HG03565 (cell line): ENCODE measurements at regions not wholly inside any gene's neighbourhood (a gene's known extent, or its start where the extent isn't known, plus 50 kb on each side); places are given as distances from the start of the nearest gene placed in this dataset.

ENCODE experiments used
- ATAC-seq: cut with Tn5 transposase; IDR thresholded peaks from one replicate; pipeline ENCODE4 v1.9.1; 2021; ENCODE audit warnings: mild to moderate bottlenecking, moderate library complexity; ENCODE audit not compliant: unreplicated experiment

DNA sequence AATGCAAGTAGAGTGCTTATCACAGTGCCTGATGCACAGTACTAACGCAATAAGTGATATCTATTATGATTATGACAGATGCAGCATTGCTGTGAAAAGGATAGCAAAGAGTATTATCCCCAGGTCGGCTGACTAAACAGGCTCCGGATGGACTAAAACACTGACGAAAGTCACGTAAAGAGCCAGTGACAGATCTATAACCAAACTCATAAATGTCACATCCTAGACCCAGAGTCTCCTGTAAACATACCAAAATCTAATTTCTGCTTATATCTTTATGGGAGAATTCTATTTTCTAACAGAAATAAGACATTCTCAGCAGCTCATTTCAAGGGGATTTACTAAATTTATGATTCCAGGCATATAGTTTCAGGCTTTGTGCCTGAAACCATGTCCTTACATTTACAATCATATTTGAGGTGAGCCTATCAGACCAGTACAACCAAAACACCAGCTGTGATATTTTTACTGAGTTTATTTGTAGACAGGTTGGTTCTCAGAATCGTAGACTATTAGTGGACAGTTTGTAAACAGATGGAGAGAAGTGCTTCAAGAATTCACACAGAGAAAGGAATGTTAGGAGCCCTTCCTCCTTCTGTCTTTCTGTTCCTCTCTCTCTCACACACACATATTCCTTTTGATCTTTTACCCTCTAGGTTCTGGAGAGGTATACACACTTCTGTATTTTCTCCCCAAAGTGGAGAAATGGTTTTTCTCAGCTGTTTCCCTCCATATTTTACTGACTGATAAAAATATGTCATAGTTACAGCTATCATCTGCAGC is 52.4 kb upstream of the WDR26 start:
- ATAC-seq, result no peak

DNA sequence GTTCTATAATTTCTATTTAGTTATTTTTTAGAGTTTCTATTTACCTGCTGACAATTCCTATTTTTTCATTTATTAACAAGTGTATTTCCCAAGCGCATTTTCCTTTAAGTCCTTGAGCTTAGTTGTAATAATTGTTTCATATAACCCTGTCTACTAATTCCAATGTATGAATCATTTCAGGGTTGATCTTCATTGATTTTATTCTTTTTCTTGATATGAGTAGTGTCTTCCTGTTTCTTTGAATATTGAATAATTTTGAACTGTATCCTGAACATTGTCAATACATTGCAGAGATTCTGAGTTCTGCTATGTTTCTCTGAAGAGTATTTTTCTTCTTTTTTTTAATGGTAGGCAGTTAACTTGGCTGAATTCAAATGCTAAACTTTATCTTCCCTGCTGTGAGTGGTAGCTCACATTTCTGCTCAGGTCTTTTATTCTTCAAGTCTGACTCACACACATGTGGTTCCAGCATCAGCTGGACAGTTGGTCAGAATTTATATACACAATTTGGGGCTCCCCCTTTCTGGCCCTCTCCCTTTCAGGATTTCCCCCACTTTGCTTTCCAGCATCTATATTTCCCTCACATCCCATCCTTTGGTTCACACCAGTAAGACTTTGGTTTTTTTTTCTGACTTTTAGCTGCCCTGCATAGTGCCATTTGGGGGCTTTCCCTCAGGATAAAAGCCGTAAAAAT is 54.4 kb upstream of the WDR26 start:
- ATAC-seq, result peak; percentile 50

- ATAC-seq, result no peak
Measured at GRCh38 chr1:224489534-224490365, 55.2 kb upstream of the WDR26 start.

DNA sequence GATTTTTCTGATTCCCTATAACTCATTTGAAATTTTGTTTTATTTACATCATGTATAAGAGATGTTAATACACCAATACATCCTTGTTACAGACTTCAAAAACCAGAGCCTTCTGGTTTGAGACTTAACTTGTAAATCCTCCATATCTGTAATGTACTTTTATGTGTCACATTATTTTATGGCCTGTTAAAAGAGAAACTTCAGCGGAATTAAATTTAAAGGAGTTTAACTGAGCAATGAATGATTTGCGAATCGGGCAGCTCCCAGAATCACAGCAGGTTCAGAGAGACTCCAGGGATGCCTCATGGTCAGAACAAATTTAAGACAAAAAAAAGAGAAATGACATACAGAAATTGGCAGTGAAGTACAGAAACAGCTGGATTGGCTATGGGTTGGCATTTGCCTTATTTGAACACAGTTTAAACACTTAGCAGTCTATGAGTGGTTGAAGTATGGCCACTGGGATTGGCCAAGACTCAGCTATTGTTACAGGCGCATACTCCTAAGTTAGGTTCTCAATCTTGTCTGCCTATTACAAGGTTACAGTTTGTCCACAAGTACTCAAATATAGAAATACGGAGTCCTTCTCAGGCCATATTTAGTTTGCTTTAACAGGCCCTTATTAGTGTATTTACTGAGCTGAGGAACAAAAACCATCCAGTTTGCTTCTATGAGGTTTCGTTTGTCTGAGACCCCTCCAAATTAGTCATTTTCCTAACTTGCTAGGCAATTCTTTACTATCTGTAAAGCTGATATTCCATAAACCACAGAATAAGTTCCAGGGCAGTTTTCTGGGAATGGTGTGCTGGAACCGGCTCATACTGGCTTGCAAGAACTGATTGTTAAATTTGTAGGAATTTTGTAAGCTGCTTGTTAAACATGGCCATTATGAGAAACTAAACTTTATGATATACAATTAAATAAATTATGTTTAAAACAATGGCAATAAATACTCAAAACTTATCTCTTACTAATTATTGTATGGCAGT is 56.2 kb upstream of the WDR26 start:
- ATAC-seq, result no peak

DNA sequence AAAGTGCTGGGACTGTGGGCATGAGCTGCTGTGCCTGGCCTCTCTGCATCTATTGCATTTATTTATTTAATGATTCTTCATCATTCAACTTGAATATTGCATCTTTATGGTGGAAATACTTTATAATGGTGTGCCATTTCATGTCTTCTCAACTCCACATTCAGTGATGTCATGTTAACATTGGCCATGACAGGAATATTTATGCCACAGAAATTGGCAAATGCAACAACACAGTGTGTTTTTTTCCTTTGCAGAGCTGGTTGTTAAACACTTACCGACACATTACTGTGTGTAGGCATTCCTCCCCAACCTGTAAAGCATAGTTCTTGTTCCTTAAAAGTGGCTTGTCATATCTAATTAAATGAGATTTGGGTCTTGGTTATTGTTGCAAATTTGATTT is 57.4 kb upstream of the WDR26 start:
- ATAC-seq, result no peak

DNA sequence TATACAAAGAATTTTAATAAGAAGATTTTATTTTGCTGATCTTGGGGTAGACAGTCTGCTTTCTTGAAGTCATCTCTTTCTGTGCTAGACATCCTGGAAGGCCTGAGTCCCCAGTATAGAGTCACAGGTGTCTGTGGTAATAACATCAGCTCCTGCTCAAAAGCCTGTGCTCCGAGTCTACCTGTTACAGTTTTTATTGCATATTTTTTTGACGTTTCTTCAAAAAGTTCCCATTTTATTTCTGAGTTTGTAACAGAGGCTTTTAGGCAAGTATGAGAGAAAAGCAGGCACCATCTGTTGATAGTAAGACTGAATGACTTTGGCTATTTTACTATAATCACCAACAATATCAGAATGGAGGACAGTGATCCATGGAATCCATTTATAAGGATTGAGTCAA is 58.0 kb upstream of the WDR26 start:
- ATAC-seq, result no peak

DNA sequence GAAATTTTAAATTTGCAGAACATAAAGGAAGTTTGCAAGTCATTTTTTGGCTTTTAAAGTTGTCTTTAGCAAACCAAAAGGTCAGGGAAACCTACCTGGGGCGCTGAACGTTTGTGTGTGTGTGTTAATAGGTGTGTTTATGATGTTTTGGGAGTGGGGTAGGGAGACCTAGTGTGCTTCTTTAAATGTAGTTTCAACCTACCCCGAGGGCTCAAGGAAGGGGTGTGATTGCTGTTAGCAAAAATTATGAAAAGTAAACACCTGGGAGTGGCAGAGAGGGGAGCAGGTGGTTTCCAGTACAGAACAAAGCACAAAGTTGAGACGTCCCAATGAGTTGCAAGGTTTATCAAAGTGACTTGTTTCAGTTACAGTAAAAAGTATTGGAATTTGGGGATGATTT is 58.7 kb upstream of the WDR26 start:
- ATAC-seq, result no peak

- no peak for ATAC-seq
Measured at GRCh38 chr1:224494343-224494742, 59.7 kb upstream of the WDR26 start.

- no peak for ATAC-seq
Measured at GRCh38 chr1:224495866-224496265, 61.3 kb upstream of the WDR26 start.

DNA sequence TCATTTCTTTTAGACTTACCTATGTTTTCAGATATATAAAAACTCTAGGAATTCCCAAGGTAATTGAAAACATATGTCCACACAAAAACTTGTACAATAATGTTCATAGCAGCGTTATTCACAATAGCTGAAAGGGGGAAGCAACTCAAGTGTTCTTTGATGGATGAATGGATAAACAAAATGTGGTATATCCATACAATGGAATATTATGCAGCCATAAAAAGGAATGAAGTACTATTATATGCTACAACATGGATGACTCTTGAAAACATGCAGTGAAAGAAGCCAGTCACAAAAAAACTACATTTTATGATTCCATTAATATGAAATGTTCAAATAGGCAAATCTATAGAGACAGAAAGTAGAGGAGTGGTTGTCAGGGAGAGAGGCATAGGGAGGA is 62.2 kb upstream of the WDR26 start:
- ATAC-seq, result no peak

GRCh38 chr1:224497714-224498573 is 63.3 kb upstream of the WDR26 start:
- ATAC-seq, result peak; percentile 93

GRCh38 chr1:224498574-224499170 is 64.1 kb upstream of the WDR26 start:
- no peak for ATAC-seq

- ATAC-seq, result no peak
Measured at GRCh38 chr1:224499204-224499603, 64.6 kb upstream of the WDR26 start.

GRCh38 chr1:224500796-224501195 is 66.2 kb upstream of the WDR26 start:
- ATAC-seq, result no peak

GRCh38 chr1:224501836-224502235 is 67.2 kb upstream of the WDR26 start:
- no peak for ATAC-seq

GRCh38 chr1:224502459-224503160 is 68.0 kb upstream of the WDR26 start:
- no peak for ATAC-seq

DNA sequence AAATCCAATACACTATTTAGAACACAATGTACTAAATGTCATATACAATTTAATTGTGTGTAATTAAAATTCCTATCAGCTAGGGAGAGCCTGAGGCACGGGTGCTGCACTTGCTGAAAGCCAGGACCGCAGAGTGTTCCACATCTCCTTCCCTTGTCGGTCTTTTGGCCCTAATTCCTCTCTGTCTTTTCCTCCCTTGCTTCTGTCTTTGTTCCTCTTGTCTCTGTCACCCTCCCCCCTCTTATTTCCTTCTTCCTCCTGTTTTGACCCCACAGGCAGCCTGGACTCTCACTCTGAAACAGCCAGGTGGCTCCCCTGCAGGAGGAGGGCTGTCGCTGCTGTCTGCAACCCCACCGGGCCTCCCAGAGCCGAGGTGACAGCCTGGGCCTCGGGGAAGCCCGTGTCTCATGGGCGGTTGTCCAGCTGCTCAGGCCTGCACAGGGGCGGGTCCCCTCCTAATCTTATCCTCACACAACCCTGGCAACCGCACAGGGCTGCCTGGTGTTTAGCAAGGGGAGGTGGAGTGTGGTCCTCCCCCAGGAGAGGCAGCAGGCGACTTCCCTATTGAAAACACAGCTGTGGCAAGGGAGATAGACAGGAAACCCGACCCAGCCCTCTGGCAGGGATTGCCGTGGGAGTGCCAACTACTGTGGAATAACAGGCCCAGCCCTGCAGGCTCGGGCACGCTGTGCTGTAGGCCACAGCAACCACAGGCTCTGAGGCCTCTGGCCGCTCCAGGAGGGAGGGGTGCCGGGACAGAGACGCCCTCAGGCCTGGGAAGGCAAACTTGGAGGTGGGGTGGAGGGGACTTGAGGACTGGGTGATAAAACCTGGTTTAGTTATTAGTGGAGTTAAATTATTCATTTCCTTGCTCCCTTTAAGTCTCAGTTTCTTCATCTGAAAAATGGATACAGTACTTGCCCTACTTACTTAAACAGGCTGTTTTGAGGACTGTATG is 68.8 kb upstream of the WDR26 start:
- peak; percentile 85 for ATAC-seq
